ENCODE measurements at regions not wholly inside any gene's neighbourhood (a gene's known extent, or its start where the extent isn't known, plus 50 kb on each side); places are given as distances from the start of the nearest gene placed in this dataset.

DNA sequence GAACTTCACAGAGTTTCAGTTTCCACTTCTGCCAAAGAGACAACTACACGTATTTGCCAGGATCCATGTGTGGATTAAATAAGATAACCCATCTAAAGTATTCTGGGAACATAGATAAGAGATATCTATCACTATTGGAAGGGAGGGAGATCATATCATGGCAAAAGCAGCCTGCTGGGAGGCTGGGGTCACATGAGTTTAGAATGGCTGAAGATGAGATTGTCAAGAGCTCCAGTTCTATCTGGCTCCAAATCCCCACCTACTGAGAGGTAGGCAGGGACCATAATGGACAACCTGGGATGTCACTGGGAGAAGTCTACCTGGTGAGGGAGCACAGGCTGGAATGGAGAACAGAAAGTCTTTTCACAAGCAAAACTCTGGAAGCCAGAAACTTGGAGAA lies 192.6 kb upstream of the ST6GAL2 start:
- no peak for DNase-seq
- Histone ChIP-seq H3K36me3 (replicated peaks; ENCODE audit: control insufficient read depth, insufficient read depth, low read length) (no peaks in the 10 kb centered on the region), H3K27me3 (ENCODE audit: control insufficient read depth, insufficient read depth, low read length) (no peaks in the 10 kb centered on the region), H3K4me3 (ENCODE audit: insufficient read depth, low read depth, low read length) (no peak overlapping the region)

DNA sequence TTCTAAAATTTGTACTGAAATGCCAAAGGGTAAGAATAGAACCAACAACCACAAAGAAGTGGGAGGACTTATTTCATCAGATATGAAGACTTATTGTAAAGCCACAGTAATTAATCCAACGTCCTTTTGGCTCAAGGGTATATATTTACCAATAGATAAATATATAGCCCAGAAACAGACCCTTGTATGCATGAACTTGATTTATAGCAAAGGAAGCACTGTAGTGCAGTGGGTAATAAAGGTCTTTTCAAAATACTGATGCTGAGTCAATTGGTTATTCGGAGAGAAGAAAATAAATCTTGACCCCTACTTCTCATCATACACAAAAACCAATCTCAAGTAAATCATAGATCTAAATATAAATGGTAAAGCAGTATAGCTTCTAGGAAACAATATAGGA lies 200.5 kb upstream of the ST6GAL2 start:
- DNase-seq = no peak
- Histone ChIP-seq H3K4me3 (ENCODE audit: insufficient read depth, low read depth, low read length) (no peak overlapping the region), H3K27me3 (ENCODE audit: control insufficient read depth, insufficient read depth, low read length) (no peaks in the 10 kb centered on the region), H3K36me3 (replicated peaks; ENCODE audit: control insufficient read depth, insufficient read depth, low read length) (no peaks in the 10 kb centered on the region)

DNA sequence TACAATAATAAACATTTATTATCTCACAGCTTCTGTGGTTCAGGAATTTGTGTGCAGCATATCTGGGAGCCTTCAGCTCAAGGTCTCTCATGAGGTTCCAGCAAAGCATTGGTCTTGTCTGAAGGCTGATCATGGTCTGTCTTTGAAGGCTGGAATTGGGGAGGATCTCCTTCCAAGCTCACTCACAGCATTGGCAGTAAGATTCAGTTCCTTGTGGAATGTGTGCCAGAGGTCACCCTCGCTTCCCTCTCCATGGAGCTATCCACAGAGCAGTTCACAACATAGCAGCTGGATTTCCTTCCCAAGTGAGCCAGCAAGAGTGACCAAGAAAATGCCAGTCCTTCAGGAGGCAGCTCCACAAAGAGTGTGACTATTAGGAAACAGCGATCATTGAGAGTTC lies 202.2 kb upstream of the ST6GAL2 start:
- Histone ChIP-seq H3K27me3 (ENCODE audit: control insufficient read depth, insufficient read depth, low read length) (no peaks in the 10 kb centered on the region), H3K4me3 (ENCODE audit: insufficient read depth, low read depth, low read length) (no peak overlapping the region), H3K36me3 (replicated peaks; ENCODE audit: control insufficient read depth, insufficient read depth, low read length) (no peaks in the 10 kb centered on the region)
- DNase-seq = no peak

DNA sequence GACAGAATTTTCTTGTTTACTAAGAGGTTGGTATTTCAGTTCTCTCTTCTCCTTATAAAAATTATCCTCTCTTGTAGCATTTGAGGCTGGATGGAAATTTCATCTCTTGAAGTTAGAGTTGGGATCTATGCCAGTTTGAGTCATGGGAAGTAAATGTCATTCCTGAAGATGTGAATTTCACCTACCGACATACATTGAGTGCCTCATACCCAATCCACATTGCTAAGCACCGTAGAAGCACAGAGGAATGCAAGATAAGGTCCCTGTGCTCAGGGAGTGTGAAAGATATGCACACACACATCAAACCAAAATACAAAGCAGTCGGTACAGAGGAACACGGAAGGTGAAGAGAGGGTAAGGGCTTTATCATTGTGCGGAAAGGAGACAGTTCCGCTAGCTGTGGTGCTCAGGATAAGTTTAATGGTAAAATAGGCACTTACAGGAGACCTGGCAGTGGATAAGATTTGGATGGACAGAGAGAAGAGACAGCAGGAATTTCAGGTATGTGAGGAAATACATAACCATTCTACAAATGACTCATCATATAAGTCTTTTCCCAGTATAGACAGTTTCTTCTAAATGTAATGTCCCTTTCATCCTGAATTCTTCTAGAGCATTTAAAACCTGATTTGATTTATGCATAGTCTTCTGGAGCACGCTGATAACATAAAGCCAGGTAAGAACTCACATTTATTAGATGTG lies 205.3 kb upstream of the ST6GAL2 start:
- Histone ChIP-seq H3K27me3 (ENCODE audit: control insufficient read depth, insufficient read depth, low read length) (no peaks in the 10 kb centered on the region), H3K4me3 (ENCODE audit: insufficient read depth, low read depth, low read length) (no peak overlapping the region), H3K36me3 (replicated peaks; ENCODE audit: control insufficient read depth, insufficient read depth, low read length) (no peaks in the 10 kb centered on the region)
- no peak for DNase-seq

DNA sequence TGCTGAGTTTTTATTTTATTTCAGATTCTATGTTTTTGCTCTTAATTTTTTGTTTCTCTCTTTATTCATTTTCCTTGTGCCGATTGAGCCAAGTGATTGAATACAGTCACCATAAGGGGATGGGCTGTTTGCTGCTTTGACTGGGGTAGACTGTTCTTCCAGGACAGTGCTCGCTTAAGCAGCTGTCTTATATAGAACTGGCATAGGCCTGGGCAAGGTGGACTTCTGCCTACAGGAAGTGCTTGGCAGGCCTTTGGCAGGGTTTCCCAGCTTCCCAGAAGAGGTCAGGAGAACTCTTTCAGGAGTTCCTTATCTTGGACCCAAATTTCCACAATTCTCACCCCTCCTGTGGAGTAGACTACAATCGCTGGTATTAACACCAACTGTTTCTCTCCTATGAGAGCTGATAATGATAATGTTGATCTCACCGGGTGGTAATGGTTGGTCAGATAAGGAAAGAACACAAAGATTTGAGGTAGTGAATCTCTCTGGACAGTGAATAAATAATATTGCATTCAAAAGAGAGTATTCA lies 207.5 kb upstream of the ST6GAL2 start:
- H3K4me3 ChIP-seq (ENCODE audit: insufficient read depth, low read depth, low read length) = no peak overlapping the region
- H3K36me3 ChIP-seq (replicated peaks; ENCODE audit: control insufficient read depth, insufficient read depth, low read length) = no peaks in the 10 kb centered on the region
- no peaks in the 10 kb centered on the region; the same call in 1 of the 2 replicates for H3K27me3 ChIP-seq (ENCODE audit: control insufficient read depth, insufficient read depth, low read length)
- DNase-seq = no peak

DNA sequence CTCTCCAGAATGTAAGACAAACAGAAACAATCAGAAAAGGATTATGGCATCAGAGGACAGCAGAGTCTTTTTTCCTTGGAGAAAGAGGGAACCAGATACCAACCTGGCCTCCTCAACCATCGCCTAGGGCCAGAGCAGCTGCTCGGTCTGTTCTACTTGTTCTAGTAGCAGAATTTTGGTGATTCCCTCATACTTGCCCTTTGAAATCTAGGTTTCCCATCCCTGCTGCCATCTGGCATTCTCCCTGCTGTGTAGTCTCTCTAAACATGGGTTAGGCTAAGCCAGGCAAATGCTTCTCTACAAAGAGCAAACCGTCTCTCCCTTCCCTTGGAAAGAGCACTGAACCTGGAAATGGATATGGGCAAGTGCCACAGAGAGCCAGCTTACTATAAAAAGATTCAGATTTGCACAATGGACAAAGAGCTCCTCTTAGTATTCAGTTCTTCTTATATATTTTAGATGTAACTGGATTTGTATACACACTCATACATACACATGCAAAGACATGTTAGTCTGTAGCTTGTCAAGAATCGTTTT lies 208.6 kb upstream of the ST6GAL2 start:
- Histone ChIP-seq H3K36me3 (replicated peaks; ENCODE audit: control insufficient read depth, insufficient read depth, low read length) (no peaks in the 10 kb centered on the region), H3K27me3 (ENCODE audit: control insufficient read depth, insufficient read depth, low read length) (no peaks in the 10 kb centered on the region; the same call in 1 of the 2 replicates), H3K4me3 (ENCODE audit: insufficient read depth, low read depth, low read length) (no peak overlapping the region)
- DNase-seq = no peak

DNA sequence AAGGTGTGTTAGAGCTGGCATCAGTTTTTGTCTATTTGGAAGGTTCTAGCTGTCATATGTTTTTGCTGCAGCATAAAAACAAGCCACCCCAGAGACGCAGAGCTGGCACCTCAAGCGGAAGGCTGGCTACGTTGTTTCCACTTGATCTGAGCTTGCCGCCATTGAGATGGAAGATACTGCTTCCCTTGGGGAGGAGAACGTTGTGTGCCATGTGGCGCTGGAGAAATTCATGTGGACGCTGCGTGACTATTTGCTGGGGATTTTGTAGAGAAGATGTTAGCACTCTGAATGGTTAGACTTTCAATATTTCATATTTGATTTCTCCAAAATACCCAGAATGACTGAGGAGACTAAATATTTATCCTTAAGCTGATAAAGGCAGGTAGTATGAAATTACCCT lies 216.2 kb upstream of the ST6GAL2 start:
- no peaks in the 10 kb centered on the region for H3K36me3 ChIP-seq (replicated peaks; ENCODE audit: control insufficient read depth, insufficient read depth, low read length)
- no peak overlapping the region for H3K4me3 ChIP-seq (ENCODE audit: insufficient read depth, low read depth, low read length)
- no peak for DNase-seq
- H3K27me3 ChIP-seq (ENCODE audit: control insufficient read depth, insufficient read depth, low read length) = no peaks in the 10 kb centered on the region; the same call in 1 of the 2 replicates

DNA sequence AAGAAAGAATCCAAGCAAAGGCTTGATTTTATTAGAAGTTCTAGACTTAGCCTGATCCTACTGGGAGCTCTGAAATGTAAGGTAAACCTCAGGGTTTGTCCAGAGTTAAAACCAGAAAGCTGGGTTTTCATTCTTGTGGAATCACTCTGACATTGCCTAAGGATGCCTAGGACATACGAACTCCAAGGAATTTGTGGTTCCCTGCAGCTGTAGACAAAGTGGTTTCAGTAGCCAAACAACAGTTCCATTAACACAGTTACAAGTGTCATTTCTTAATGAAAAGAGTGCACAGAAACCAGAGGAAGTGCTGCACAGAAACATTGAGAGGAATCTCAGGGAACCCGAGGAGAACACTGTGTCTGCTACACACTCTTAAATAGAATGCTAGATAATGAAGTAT lies 221.4 kb upstream of the ST6GAL2 start:
- Histone ChIP-seq H3K36me3 (replicated peaks; ENCODE audit: control insufficient read depth, insufficient read depth, low read length) (no peaks in the 10 kb centered on the region), H3K4me3 (ENCODE audit: insufficient read depth, low read depth, low read length) (no peak overlapping the region), H3K27me3 (ENCODE audit: control insufficient read depth, insufficient read depth, low read length) (no peaks in the 10 kb centered on the region)
- no peak for DNase-seq

DNA sequence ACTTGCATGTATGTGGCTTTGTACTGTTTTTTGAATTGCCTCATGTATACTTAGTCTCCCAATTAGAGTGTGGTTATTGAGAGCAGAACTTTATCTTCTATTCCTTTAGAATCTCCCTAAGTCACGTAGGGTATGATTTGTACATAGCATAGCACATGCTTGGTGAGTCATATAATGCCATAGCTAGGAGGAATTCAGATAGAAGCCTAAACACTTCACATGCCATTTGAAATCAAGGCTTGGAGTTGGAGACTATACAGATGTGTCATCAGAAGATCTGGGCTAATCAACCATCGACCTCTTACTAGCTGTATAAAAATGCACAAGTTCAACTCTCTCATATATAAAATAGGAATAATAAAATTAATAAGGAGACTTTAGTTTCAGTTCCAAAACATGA lies 222.6 kb upstream of the ST6GAL2 start:
- H3K27me3 ChIP-seq (ENCODE audit: control insufficient read depth, insufficient read depth, low read length) = no peaks in the 10 kb centered on the region
- no peak overlapping the region for H3K4me3 ChIP-seq (ENCODE audit: insufficient read depth, low read depth, low read length)
- H3K36me3 ChIP-seq (replicated peaks; ENCODE audit: control insufficient read depth, insufficient read depth, low read length) = no peaks in the 10 kb centered on the region
- no peak for DNase-seq

DNA sequence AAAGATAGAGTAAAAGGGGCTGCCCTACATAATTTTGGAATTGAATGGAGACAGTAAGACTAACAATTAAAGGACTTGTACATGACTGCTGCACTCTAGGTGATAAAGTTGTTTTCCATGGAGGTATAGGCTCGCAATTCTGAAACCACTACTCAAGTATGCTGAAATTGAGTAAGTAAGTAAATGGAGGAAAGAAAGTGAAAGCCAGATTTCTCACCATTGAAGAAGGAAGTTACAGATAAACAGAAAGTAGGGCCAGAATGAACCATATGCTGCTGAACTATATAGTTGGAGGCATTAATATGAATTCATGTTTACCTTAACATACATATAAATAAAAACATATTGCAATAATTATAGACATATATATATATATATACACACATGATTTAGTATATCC lies 225.7 kb upstream of the ST6GAL2 start:
- no peaks in the 10 kb centered on the region for H3K27me3 ChIP-seq (ENCODE audit: control insufficient read depth, insufficient read depth, low read length)
- no peak for DNase-seq
- no peak overlapping the region for H3K4me3 ChIP-seq (ENCODE audit: insufficient read depth, low read depth, low read length)
- H3K36me3 ChIP-seq (replicated peaks; ENCODE audit: control insufficient read depth, insufficient read depth, low read length) = no peaks in the 10 kb centered on the region

DNA sequence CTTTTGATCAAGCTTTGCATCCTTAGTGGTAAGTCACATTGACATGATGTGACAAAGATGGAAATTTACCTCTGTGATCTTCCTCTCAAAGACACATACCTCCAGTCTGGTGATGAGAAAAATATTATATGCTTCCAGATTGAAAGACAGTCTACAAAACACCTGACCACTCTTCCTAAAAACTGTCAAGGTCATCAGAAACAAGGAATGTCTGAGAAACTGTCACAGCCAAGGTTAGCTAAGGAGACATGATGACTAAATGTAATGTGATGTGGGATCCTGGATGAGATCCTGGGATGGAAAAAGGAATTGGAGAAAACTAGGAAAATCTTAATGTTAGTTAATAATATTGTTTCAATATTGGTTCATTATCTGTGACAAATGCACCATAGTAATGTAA lies 226.6 kb upstream of the ST6GAL2 start:
- no peaks in the 10 kb centered on the region for H3K36me3 ChIP-seq (replicated peaks; ENCODE audit: control insufficient read depth, insufficient read depth, low read length)
- H3K4me3 ChIP-seq (ENCODE audit: insufficient read depth, low read depth, low read length) = no peak overlapping the region
- no peaks in the 10 kb centered on the region for H3K27me3 ChIP-seq (ENCODE audit: control insufficient read depth, insufficient read depth, low read length)
- no peak for DNase-seq

DNA sequence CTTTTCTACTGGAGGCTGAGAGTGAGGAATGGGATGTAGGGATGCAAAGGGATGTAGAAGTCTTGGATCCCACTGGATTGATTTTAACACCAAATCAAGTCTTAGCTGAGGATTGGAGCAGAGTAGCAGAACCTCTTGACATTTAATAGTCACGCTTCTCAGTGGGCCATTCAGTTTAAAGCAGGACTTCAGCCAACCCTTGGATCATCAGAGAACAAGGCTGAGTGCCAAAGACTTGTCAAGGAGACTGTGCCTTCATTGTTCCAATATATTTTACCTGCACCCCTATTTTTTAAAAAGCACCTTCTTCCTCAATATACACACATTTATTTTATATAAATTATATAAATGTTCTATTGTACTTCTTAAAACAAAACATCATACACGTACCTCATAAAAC lies 242.4 kb upstream of the ST6GAL2 start:
- Histone ChIP-seq H3K27me3 (ENCODE audit: control insufficient read depth, insufficient read depth, low read length) (no peaks in the 10 kb centered on the region), H3K4me3 (ENCODE audit: insufficient read depth, low read depth, low read length) (no peak overlapping the region), H3K36me3 (replicated peaks; ENCODE audit: control insufficient read depth, insufficient read depth, low read length) (no peaks in the 10 kb centered on the region)
- DNase-seq = no peak

DNA sequence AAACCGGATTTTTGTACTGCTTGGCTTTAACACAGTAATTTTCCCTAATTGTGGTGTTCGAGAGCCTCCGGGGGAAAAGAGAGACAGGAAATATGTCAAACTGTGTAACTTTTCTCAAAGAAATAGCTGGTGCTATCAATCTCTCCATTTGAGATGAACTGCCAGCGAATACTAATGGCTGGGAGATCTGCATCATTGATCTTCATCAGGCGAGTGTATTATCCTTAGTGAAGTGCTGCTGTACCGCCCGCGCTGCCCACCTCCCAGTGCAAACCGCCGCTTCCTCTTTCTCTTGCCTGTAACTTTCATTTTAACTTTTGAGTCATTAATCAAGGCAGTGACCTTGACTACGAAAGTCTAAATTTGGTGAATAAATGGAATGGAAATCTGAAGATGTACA lies 246.1 kb upstream of the ST6GAL2 start:
- DNase-seq = no peak
- Histone ChIP-seq H3K36me3 (replicated peaks; ENCODE audit: control insufficient read depth, insufficient read depth, low read length) (no peaks in the 10 kb centered on the region), H3K4me3 (ENCODE audit: insufficient read depth, low read depth, low read length) (no peak overlapping the region), H3K27me3 (ENCODE audit: control insufficient read depth, insufficient read depth, low read length) (no peaks in the 10 kb centered on the region)

DNA sequence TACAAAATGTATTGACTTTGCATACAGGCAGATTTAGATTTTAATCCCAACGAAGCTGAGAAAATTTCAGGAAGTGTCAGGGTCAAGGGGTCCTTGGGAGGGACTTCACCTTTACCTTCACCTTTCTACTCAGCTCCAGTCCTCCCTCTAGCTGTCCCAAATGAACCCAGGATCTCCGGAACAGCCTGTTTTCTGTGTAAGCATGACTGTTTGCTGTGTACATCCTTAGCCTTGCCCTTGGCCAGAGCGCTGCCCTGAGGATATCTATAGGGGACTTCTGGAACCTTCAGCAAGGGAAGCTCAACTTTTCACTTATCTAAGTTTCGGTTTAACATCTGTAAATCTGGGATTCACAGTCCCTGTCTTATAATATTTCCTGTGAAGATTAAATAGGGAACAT lies 246.8 kb upstream of the ST6GAL2 start:
- no peaks in the 10 kb centered on the region for H3K27me3 ChIP-seq (ENCODE audit: control insufficient read depth, insufficient read depth, low read length)
- no peak for DNase-seq
- H3K4me3 ChIP-seq (ENCODE audit: insufficient read depth, low read depth, low read length) = no peak overlapping the region
- no peaks in the 10 kb centered on the region for H3K36me3 ChIP-seq (replicated peaks; ENCODE audit: control insufficient read depth, insufficient read depth, low read length)

DNA sequence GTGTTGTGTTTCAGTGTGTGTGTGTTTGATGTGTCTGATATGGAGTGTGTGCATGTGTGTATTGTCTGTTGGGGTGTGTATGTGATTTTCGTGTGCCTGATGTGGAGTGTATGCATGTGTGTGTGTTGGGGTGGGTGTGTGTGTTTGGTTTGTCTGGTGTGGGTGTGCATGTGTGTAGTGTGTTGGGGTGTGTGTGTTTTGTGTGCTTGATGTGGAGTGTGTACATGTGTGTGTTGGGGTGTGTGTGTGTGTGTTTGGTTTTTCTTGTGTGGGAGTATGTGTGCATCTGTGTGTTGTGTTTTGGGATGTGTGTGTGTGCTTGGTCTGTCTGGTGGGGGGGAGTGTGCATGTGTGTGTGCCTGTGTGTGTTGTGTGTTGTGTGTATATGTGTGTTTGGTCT lies 247.4 kb upstream of the ST6GAL2 start:
- Histone ChIP-seq H3K4me3 (ENCODE audit: insufficient read depth, low read depth, low read length) (no peak overlapping the region), H3K27me3 (ENCODE audit: control insufficient read depth, insufficient read depth, low read length) (no peaks in the 10 kb centered on the region), H3K36me3 (replicated peaks; ENCODE audit: control insufficient read depth, insufficient read depth, low read length) (no peaks in the 10 kb centered on the region)
- no peak for DNase-seq
